ENCODE measurements at regions not wholly inside any gene's neighbourhood (a gene's known extent, or its start where the extent isn't known, plus 50 kb on each side); places are given as distances from the start of the nearest gene placed in this dataset.
A peak's percentile ranks its signal among the peaks of the same experiment; 100 is the strongest.

- no peaks in the 10 kb centered on the region for H3K79me2 ChIP-seq (ENCODE audit: insufficient read depth, low read length)
- H3K9me3 ChIP-seq (ENCODE audit: insufficient read depth, low read depth, low read length), result no peaks in the 10 kb centered on the region
- Mint-ChIP-seq H3K36me3 (ENCODE audit: low read depth, unreplicated experiment) (no peaks in the 10 kb centered on the region), H3K4me3 (ENCODE audit: unreplicated experiment) (no peak overlapping the region), H3K4me1 (ENCODE audit: low read depth, unreplicated experiment) (peaks cover 15% of the 10 kb centered on the region), H3K27ac (ENCODE audit: unreplicated experiment) (no peak overlapping the region), H3K27me3 (ENCODE audit: low read depth, unreplicated experiment) (no peaks in the 10 kb centered on the region), H3K9me3 (ENCODE audit: unreplicated experiment) (no peaks in the 10 kb centered on the region)
- H3K27ac ChIP-seq (ENCODE audit: low read depth, low read length), result no peak overlapping the region
- DNase-seq (ENCODE audit: low read depth) (no peak), FAIRE-seq (no peak)
- no peak overlapping the region for H2AFZ ChIP-seq (ENCODE audit: low read depth, low read length)
- no peak overlapping the region for H3K4me3 ChIP-seq (ENCODE audit: insufficient read depth, low read depth, low read length)
- no peak overlapping the region for H3K4me2 ChIP-seq (ENCODE audit: low read length)
- H3K27me3 ChIP-seq (ENCODE audit: insufficient read depth, low read length), result no peaks in the 10 kb centered on the region
- H3K9ac ChIP-seq (ENCODE audit: low read length), result no peak overlapping the region
- no peaks in the 10 kb centered on the region for H4K20me1 ChIP-seq (ENCODE audit: insufficient read depth, low read length)
- H3K36me3 ChIP-seq (ENCODE audit: insufficient read depth, low read length), result no peaks in the 10 kb centered on the region
- no peaks in the 10 kb centered on the region for H3K4me1 ChIP-seq (ENCODE audit: insufficient read depth, low read length)
- TF ChIP-seq EZH2 (IDR thresholded peaks at IDR 0.05; ENCODE audit: insufficient read depth, low read length), result no peak
- TF ChIP-seq, protein P1, sequence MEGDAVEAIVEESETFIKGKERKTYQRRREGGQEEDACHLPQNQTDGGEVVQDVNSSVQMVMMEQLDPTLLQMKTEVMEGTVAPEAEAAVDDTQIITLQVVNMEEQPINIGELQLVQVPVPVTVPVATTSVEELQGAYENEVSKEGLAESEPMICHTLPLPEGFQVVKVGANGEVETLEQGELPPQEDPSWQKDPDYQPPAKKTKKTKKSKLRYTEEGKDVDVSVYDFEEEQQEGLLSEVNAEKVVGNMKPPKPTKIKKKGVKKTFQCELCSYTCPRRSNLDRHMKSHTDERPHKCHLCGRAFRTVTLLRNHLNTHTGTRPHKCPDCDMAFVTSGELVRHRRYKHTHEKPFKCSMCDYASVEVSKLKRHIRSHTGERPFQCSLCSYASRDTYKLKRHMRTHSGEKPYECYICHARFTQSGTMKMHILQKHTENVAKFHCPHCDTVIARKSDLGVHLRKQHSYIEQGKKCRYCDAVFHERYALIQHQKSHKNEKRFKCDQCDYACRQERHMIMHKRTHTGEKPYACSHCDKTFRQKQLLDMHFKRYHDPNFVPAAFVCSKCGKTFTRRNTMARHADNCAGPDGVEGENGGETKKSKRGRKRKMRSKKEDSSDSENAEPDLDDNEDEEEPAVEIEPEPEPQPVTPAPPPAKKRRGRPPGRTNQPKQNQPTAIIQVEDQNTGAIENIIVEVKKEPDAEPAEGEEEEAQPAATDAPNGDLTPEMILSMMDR (IDR thresholded peaks at IDR 0.05; ENCODE audit: insufficient read depth, low read depth, low read length), result no peak
These were observed 756.1 kb upstream of the DDX18 start for GRCh38 chr2:117058366-117058765.

- H3K36me3 Mint-ChIP-seq (ENCODE audit: low read depth, unreplicated experiment), result no peaks in the 10 kb centered on the region
- no peak for TF ChIP-seq EZH2 (IDR thresholded peaks at IDR 0.05; ENCODE audit: insufficient read depth, low read length)
- TF ChIP-seq, protein P1 (IDR thresholded peaks at IDR 0.05; ENCODE audit: insufficient read depth, low read depth, low read length), result no peak
- H4K20me1 ChIP-seq (ENCODE audit: insufficient read depth, low read length), result no peaks in the 10 kb centered on the region
- H3K4me1 ChIP-seq (ENCODE audit: insufficient read depth, low read length), result peaks cover 2% of the 10 kb centered on the region
- H3K27me3 Mint-ChIP-seq (ENCODE audit: low read depth, unreplicated experiment), result no peaks in the 10 kb centered on the region
- DNase-seq (ENCODE audit: low read depth) (no peak), FAIRE-seq (no peak)
- no peak overlapping the region for H3K27ac ChIP-seq (ENCODE audit: low read depth, low read length)
- H3K9ac ChIP-seq (ENCODE audit: low read length), result no peak overlapping the region
- no peak overlapping the region for H3K4me2 ChIP-seq (ENCODE audit: low read length)
- H3K79me2 ChIP-seq (ENCODE audit: insufficient read depth, low read length), result no peaks in the 10 kb centered on the region
- H3K27ac Mint-ChIP-seq (ENCODE audit: unreplicated experiment), result no peak overlapping the region
- H3K4me1 Mint-ChIP-seq (ENCODE audit: low read depth, unreplicated experiment), result peaks cover 4% of the 10 kb centered on the region
- H3K36me3 ChIP-seq (ENCODE audit: insufficient read depth, low read length), result no peaks in the 10 kb centered on the region
- no peak overlapping the region for H3K4me3 Mint-ChIP-seq (ENCODE audit: unreplicated experiment)
- H3K27me3 ChIP-seq (ENCODE audit: insufficient read depth, low read length), result no peaks in the 10 kb centered on the region
- no peak overlapping the region for H2AFZ ChIP-seq (ENCODE audit: low read depth, low read length)
- H3K4me3 ChIP-seq (ENCODE audit: insufficient read depth, low read depth, low read length), result no peak overlapping the region
- H3K9me3 ChIP-seq (ENCODE audit: insufficient read depth, low read depth, low read length), result no peaks in the 10 kb centered on the region
- H3K9me3 Mint-ChIP-seq (ENCODE audit: unreplicated experiment), result no peaks in the 10 kb centered on the region
These were observed 750.5 kb upstream of the DDX18 start for GRCh38 chr2:117064021-117064420.

DNA sequence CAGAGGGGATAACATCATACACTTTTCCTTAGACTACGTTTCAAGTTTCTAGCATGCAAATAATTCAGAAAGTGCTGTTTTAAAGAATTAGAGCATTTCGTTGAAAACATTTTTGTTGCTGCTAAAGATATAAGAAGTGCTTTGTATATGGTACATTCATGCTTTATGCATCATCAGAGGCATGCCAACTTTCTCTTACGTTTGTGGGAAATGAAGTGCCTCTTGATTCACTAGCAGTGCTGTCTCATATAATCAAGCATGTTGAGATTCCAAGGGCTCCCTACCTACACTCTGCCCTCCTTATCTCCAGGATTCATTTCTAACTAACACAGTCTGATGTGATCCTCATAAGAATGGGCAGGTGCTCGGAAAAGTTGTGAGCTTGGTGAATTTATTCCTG is 748.6 kb upstream of the DDX18 start:
- Histone ChIP-seq H3K4me1 (ENCODE audit: insufficient read depth, low read length) (peaks cover 2% of the 10 kb centered on the region), H3K27me3 (ENCODE audit: insufficient read depth, low read length) (no peaks in the 10 kb centered on the region), H2AFZ (ENCODE audit: low read depth, low read length) (no peak overlapping the region), H3K4me3 (ENCODE audit: insufficient read depth, low read depth, low read length) (no peak overlapping the region), H3K79me2 (ENCODE audit: insufficient read depth, low read length) (no peaks in the 10 kb centered on the region), H4K20me1 (ENCODE audit: insufficient read depth, low read length) (no peaks in the 10 kb centered on the region), H3K4me2 (ENCODE audit: low read length) (no peak overlapping the region), H3K27ac (ENCODE audit: low read depth, low read length) (no peak overlapping the region), H3K9ac (ENCODE audit: low read length) (no peak overlapping the region), H3K9me3 (ENCODE audit: insufficient read depth, low read depth, low read length) (peaks cover 3% of the 10 kb centered on the region), H3K36me3 (ENCODE audit: insufficient read depth, low read length) (no peaks in the 10 kb centered on the region)
- Mint-ChIP-seq H3K27ac (ENCODE audit: unreplicated experiment) (no peak overlapping the region), H3K36me3 (ENCODE audit: low read depth, unreplicated experiment) (no peaks in the 10 kb centered on the region), H3K4me3 (ENCODE audit: unreplicated experiment) (no peak overlapping the region), H3K9me3 (ENCODE audit: unreplicated experiment) (no peaks in the 10 kb centered on the region), H3K27me3 (ENCODE audit: low read depth, unreplicated experiment) (no peaks in the 10 kb centered on the region), H3K4me1 (ENCODE audit: low read depth, unreplicated experiment) (peaks cover 4% of the 10 kb centered on the region)
- TF ChIP-seq, protein P1 (IDR thresholded peaks at IDR 0.05; ENCODE audit: insufficient read depth, low read depth, low read length), result no peak
- TF ChIP-seq EZH2 (IDR thresholded peaks at IDR 0.05; ENCODE audit: insufficient read depth, low read length), result no peak
- FAIRE-seq (no peak), DNase-seq (ENCODE audit: low read depth) (peak; percentile 10)
